ENCODE measurements at regions not wholly inside any gene's neighbourhood (a gene's known extent, or its start where the extent isn't known, plus 50 kb on each side); places are given as distances from the start of the nearest gene placed in this dataset.
A peak's percentile ranks its signal among the peaks of the same experiment; 100 is the strongest.
"Not testable (repeated sequence)": the region's sequence is repeated elsewhere in the genome, so short reads cannot be mapped to it uniquely, and the experiment has no call there.

- Mint-ChIP-seq H3K4me1 (no peaks in the 10 kb centered on the region), H3K4me3 (no peak overlapping the region), H3K27me3 (peaks cover 25% of the 10 kb centered on the region), H3K27ac (no peak overlapping the region), H3K36me3 (no peaks in the 10 kb centered on the region), H3K9me3 (no peaks in the 10 kb centered on the region)
These were observed 72.2 kb upstream of the SLC25A33 start for GRCh38 chr1:9466780-9467758.

- H3K27me3 Mint-ChIP-seq, result peaks cover 26% of the 10 kb centered on the region
- H3K27ac Mint-ChIP-seq, H3K36me3 Mint-ChIP-seq, H3K4me1 Mint-ChIP-seq, H3K9me3 Mint-ChIP-seq, H3K4me3 Mint-ChIP-seq: not testable (repeated sequence)
These were observed 69.4 kb upstream of the SLC25A33 start for GRCh38 chr1:9469882-9470281.

- H3K27ac Mint-ChIP-seq, result no peak overlapping the region
- H3K9me3 Mint-ChIP-seq, result no peaks in the 10 kb centered on the region
- H3K27me3 Mint-ChIP-seq, result peaks cover 22% of the 10 kb centered on the region
- H3K4me3 Mint-ChIP-seq, result no peak overlapping the region
- no peaks in the 10 kb centered on the region for H3K4me1 Mint-ChIP-seq
- H3K36me3 Mint-ChIP-seq, result no peaks in the 10 kb centered on the region
These were observed 67.6 kb upstream of the SLC25A33 start for GRCh38 chr1:9471679-9472078.

GRCh38 chr1:9472386-9473031 is 66.8 kb upstream of the SLC25A33 start:
- Mint-ChIP-seq H3K9me3 (no peaks in the 10 kb centered on the region), H3K4me1 (no peaks in the 10 kb centered on the region), H3K36me3 (no peaks in the 10 kb centered on the region), H3K4me3 (no peak overlapping the region), H3K27me3 (peaks cover 15% of the 10 kb centered on the region), H3K27ac (no peak overlapping the region)

GRCh38 chr1:9473032-9473807 is 66.0 kb upstream of the SLC25A33 start:
- H3K4me3 Mint-ChIP-seq, result no peak overlapping the region
- H3K4me1 Mint-ChIP-seq, result no peaks in the 10 kb centered on the region
- H3K9me3 Mint-ChIP-seq, result no peaks in the 10 kb centered on the region
- H3K27me3 Mint-ChIP-seq, result peaks cover 10% of the 10 kb centered on the region
- H3K36me3 Mint-ChIP-seq, result no peaks in the 10 kb centered on the region
- no peak overlapping the region for H3K27ac Mint-ChIP-seq

- no peaks in the 10 kb centered on the region for H3K4me1 Mint-ChIP-seq
- no peak overlapping the region for H3K4me3 Mint-ChIP-seq
- no peaks in the 10 kb centered on the region for H3K9me3 Mint-ChIP-seq
- H3K27ac Mint-ChIP-seq, result peak overlapping the region in 1 of 3 donors; percentile 53
- peaks cover 8% of the 10 kb centered on the region for H3K27me3 Mint-ChIP-seq
- no peaks in the 10 kb centered on the region for H3K36me3 Mint-ChIP-seq
These were observed 64.1 kb upstream of the SLC25A33 start for GRCh38 chr1:9475061-9475627.

- no peaks in the 10 kb centered on the region for H3K4me1 Mint-ChIP-seq
- no peaks in the 10 kb centered on the region for H3K36me3 Mint-ChIP-seq
- H3K27ac Mint-ChIP-seq, result no peak overlapping the region
- peaks cover 9% of the 10 kb centered on the region for H3K27me3 Mint-ChIP-seq
- H3K9me3 Mint-ChIP-seq, result no peaks in the 10 kb centered on the region
- H3K4me3 Mint-ChIP-seq, result no peak overlapping the region
These were observed 62.3 kb upstream of the SLC25A33 start for GRCh38 chr1:9476790-9477463.

- Mint-ChIP-seq H3K27me3 (peaks cover 8% of the 10 kb centered on the region), H3K9me3 (no peaks in the 10 kb centered on the region), H3K4me3 (no peak overlapping the region), H3K27ac (no peak overlapping the region), H3K4me1 (no peaks in the 10 kb centered on the region), H3K36me3 (no peaks in the 10 kb centered on the region)
These were observed 61.7 kb upstream of the SLC25A33 start for GRCh38 chr1:9477535-9477934.

GRCh38 chr1:9478021-9478420 is 61.2 kb upstream of the SLC25A33 start:
- no peak overlapping the region for H3K4me3 Mint-ChIP-seq
- no peaks in the 10 kb centered on the region for H3K4me1 Mint-ChIP-seq
- no peak overlapping the region for H3K27ac Mint-ChIP-seq
- H3K36me3 Mint-ChIP-seq, result no peaks in the 10 kb centered on the region
- H3K27me3 Mint-ChIP-seq, result peaks cover 8% of the 10 kb centered on the region
- no peaks in the 10 kb centered on the region for H3K9me3 Mint-ChIP-seq

GRCh38 chr1:9481048-9481447 is 58.2 kb upstream of the SLC25A33 start:
- no peaks in the 10 kb centered on the region for H3K9me3 Mint-ChIP-seq
- no peaks in the 10 kb centered on the region for H3K36me3 Mint-ChIP-seq
- no peaks in the 10 kb centered on the region for H3K4me1 Mint-ChIP-seq
- H3K27me3 Mint-ChIP-seq, result peaks cover 10% of the 10 kb centered on the region
- no peak overlapping the region for H3K27ac Mint-ChIP-seq
- H3K4me3 Mint-ChIP-seq, result no peak overlapping the region

- Mint-ChIP-seq H3K27me3 (peaks cover 10% of the 10 kb centered on the region), H3K4me3 (no peak overlapping the region), H3K36me3 (no peaks in the 10 kb centered on the region), H3K27ac (no peak overlapping the region), H3K4me1 (no peaks in the 10 kb centered on the region), H3K9me3 (no peaks in the 10 kb centered on the region)
These were observed 56.9 kb upstream of the SLC25A33 start for GRCh38 chr1:9482403-9482802.

- Mint-ChIP-seq H3K27me3 (peaks cover 10% of the 10 kb centered on the region), H3K36me3 (no peaks in the 10 kb centered on the region), H3K4me1 (no peaks in the 10 kb centered on the region), H3K27ac (no peak overlapping the region), H3K4me3 (no peak overlapping the region), H3K9me3 (no peaks in the 10 kb centered on the region)
These were observed 56.3 kb upstream of the SLC25A33 start for GRCh38 chr1:9482816-9483572.

- H3K27ac Mint-ChIP-seq, result no peak overlapping the region
- peaks cover 0 to 3% (median 0%) of the 10 kb centered on the region in 3 donors for H3K4me1 Mint-ChIP-seq
- H3K36me3 Mint-ChIP-seq, result peaks cover 2% of the 10 kb centered on the region
- H3K27me3 Mint-ChIP-seq, result peaks cover 6% of the 10 kb centered on the region
- no peaks in the 10 kb centered on the region for H3K9me3 Mint-ChIP-seq
- no peak overlapping the region for H3K4me3 Mint-ChIP-seq
These were observed 52.7 kb upstream of the SLC25A33 start for GRCh38 chr1:9486466-9487140.

Data from IgD-negative memory B cell (primary cell).